CD4-positive, alpha-beta T cell (primary cell): ENCODE measurements at regions not wholly inside any gene's neighbourhood (a gene's known extent, or its start where the extent isn't known, plus 50 kb on each side); places are given as distances from the start of the nearest gene placed in this dataset.

Source experiments
- ATAC-seq: fragments of 200-7000 bp; cut with Tn5 transposase; one replicate; pipeline ENCODE4 v1.10.0; 2022; ENCODE audit warnings: mild to moderate bottlenecking; ENCODE audit not compliant: poor library complexity
- CTCF ChIA-PET: fragments of 350-600 bp; sonication (Branson Sonifier 250); formaldehyde crosslinking; loops from one replicate; lab custom pipeline; 2021; ENCODE audit warnings: antibody characterized with exemption, inconsistent platforms; lab: Charles Lee
- POLR2A ChIA-PET: fragments of 350-600 bp; sonication (Branson Sonifier 250); formaldehyde crosslinking; loops from one replicate; lab custom pipeline; 2021; ENCODE audit warnings: antibody characterized with exemption, inconsistent platforms; lab: Charles Lee
- DNase-seq, 14 experiments: peaks; one replicate each; pipeline ENCODE4 v3.0.0-alpha.2; 2013 to 2020; ENCODE audit warnings: mixed read lengths in 2 of 14
- H3K27ac ChIP-seq, 2 donors: one replicate each; pipeline versions ENCODE4 v1.5.1 to v1.7.0; 2013; ENCODE audit warnings: low read length in 2 of 2, low read depth in 1 of 2, mild to moderate bottlenecking in 1 of 2
- H3K27me3 ChIP-seq, 2 experiments: 1 replicate in 1 of 2; 2 replicates in 1 of 2; pipeline versions ENCODE4 v1.6.1 to v1.7.0; 2013; ENCODE audit warnings: low read length in 2 of 2, control low read depth in 1 of 2, mild to moderate bottlenecking in 1 of 2, moderate library complexity in 1 of 2; ENCODE audit not compliant: insufficient read depth in 2 of 2, control insufficient read depth in 1 of 2
- H3K36me3 ChIP-seq: one replicate; pipeline ENCODE4 v1.6.1; 2013; ENCODE audit warnings: low read length, control low read depth; ENCODE audit not compliant: insufficient read depth
- H3K4me1 ChIP-seq: one replicate; pipeline ENCODE4 v1.6.1; 2013; ENCODE audit warnings: low read length, control low read depth; ENCODE audit not compliant: insufficient read depth
- H3K4me3 ChIP-seq: one replicate; pipeline ENCODE4 v1.5.1; 2013; ENCODE audit warnings: mild to moderate bottlenecking, low read length, moderate library complexity
- H3K9me3 ChIP-seq, 2 experiments: 1 replicate in 1 of 2; 2 replicates in 1 of 2; pipeline versions ENCODE4 v1.6.1 to v1.7.0; 2013; ENCODE audit warnings: low read length in 2 of 2, mild to moderate bottlenecking in 2 of 2, control low read depth in 1 of 2, moderate library complexity in 1 of 2; ENCODE audit not compliant: control insufficient read depth in 1 of 2, insufficient read depth in 1 of 2
- H3K27ac Mint-ChIP-seq: one replicate; pipeline ENCODE4 v1.8.0; 2020; ENCODE audit warnings: mixed read lengths
- H3K27me3 Mint-ChIP-seq: one replicate; pipeline ENCODE4 v1.8.0; 2021; ENCODE audit warnings: mixed read lengths
- H3K36me3 Mint-ChIP-seq: one replicate; pipeline ENCODE4 v1.8.0; 2021; ENCODE audit warnings: low read depth, mixed read lengths
- H3K4me1 Mint-ChIP-seq: one replicate; pipeline ENCODE4 v1.8.0; 2021; ENCODE audit warnings: low read depth, mixed read lengths
- H3K4me3 Mint-ChIP-seq: one replicate; pipeline ENCODE4 v1.8.0; 2020; ENCODE audit warnings: mild to moderate bottlenecking, mixed read lengths
- H3K9me3 Mint-ChIP-seq: one replicate; pipeline ENCODE4 v1.8.0; 2020; ENCODE audit warnings: mixed read lengths
- CTCF ChIP-seq: fragments of 200-600 bp; IDR thresholded peaks from one replicate; pipeline ENCODE4 v1.8.0; 2022; ENCODE audit warnings: antibody characterized with exemption, mild to moderate bottlenecking
- intact Hi-C, 2 experiments: fragments of 100-400 bp; cut with DNase I in 1 of 2; cut with micrococcal nuclease in 1 of 2; formaldehyde crosslinking; loops; one replicate each; pipeline versions ENCODE4 v1.15.1 to v1.9.0; 2023 to 2025; cut with DNase I, micrococcal nuclease

- ATAC-seq (no peak), DNase-seq (no peak)
- Mint-ChIP-seq H3K9me3 (no peaks in the 10 kb centered on the region), H3K27me3 (peaks cover 5% of the 10 kb centered on the region), H3K4me3 (no peak overlapping the region), H3K36me3 (no peaks in the 10 kb centered on the region), H3K4me1 (no peaks in the 10 kb centered on the region), H3K27ac (no peak overlapping the region)
- CTCF ChIA-PET = no interaction called here
- H3K27ac ChIP-seq = no peak overlapping the region
- H3K4me1 ChIP-seq = no peaks in the 10 kb centered on the region
- no peak overlapping the region for H3K4me3 ChIP-seq
- H3K36me3 ChIP-seq = no peaks in the 10 kb centered on the region
- TF ChIP-seq CTCF = no peak
- intact Hi-C loops = no loop called here
- no peaks in the 10 kb centered on the region for H3K27me3 ChIP-seq
- POLR2A ChIA-PET = no interaction called here
- H3K9me3 ChIP-seq = no peaks in the 10 kb centered on the region
Measured at GRCh38 chr7:93719546-93719945, 145.0 kb upstream of the CALCR start.

- no peaks in the 10 kb centered on the region for H3K4me1 Mint-ChIP-seq
- H3K27me3 Mint-ChIP-seq = peaks cover 5% of the 10 kb centered on the region
- no peaks in the 10 kb centered on the region for H3K36me3 ChIP-seq
- POLR2A ChIA-PET = no interaction called here
- CTCF ChIA-PET = no interaction called here
- no peak overlapping the region for H3K27ac Mint-ChIP-seq
- H3K4me3 Mint-ChIP-seq = no peak overlapping the region
- DNase-seq = no peak
- ATAC-seq = no peak
- intact Hi-C loops = no loop called here
- no peak overlapping the region for H3K27ac ChIP-seq
- no peak for TF ChIP-seq CTCF
- H3K27me3 ChIP-seq = no peaks in the 10 kb centered on the region
- no peaks in the 10 kb centered on the region for H3K9me3 ChIP-seq
- no peaks in the 10 kb centered on the region for H3K4me1 ChIP-seq
- H3K9me3 Mint-ChIP-seq = no peaks in the 10 kb centered on the region
- H3K36me3 Mint-ChIP-seq = no peaks in the 10 kb centered on the region
- H3K4me3 ChIP-seq = no peak overlapping the region
Measured at GRCh38 chr7:93717217-93717900, 142.8 kb upstream of the CALCR start.

- no peaks in the 10 kb centered on the region for H3K4me1 ChIP-seq
- no peaks in the 10 kb centered on the region for H3K9me3 ChIP-seq
- intact Hi-C loops = no loop called here
- Mint-ChIP-seq H3K27ac (no peak overlapping the region), H3K4me1 (no peaks in the 10 kb centered on the region), H3K4me3 (no peak overlapping the region), H3K36me3 (no peaks in the 10 kb centered on the region), H3K9me3 (no peaks in the 10 kb centered on the region), H3K27me3 (peaks cover 5% of the 10 kb centered on the region)
- no peaks in the 10 kb centered on the region for H3K27me3 ChIP-seq
- no peak overlapping the region for H3K4me3 ChIP-seq
- ATAC-seq (no peak), DNase-seq (peak in 2 of 14 experiments; percentile 2 to 6)
- CTCF ChIA-PET = no interaction called here
- no peak for TF ChIP-seq CTCF
- POLR2A ChIA-PET = no interaction called here
- H3K36me3 ChIP-seq = no peaks in the 10 kb centered on the region
- H3K27ac ChIP-seq = no peak overlapping the region
Measured at GRCh38 chr7:93715234-93715633, 140.7 kb upstream of the CALCR start.
